H1 (cell line): ENCODE measurements at regions not wholly inside any gene's neighbourhood (a gene's known extent, or its start where the extent isn't known, plus 50 kb on each side); places are given as distances from the start of the nearest gene placed in this dataset.
A peak's percentile ranks its signal among the peaks of the same experiment; 100 is the strongest.

ENCODE experiments used
- CTCF ChIA-PET: fragments of 300-600 bp; sonication (Branson Sonifier 250); formaldehyde crosslinking; loops from one replicate; lab custom pipeline; 2021; ENCODE audit not compliant: partially characterized antibody; lab: Charles Lee
- POLR2A ChIA-PET: fragments of 300-600 bp; sonication (Branson Sonifier 250); formaldehyde crosslinking; loops from one replicate; lab custom pipeline; 2021; ENCODE audit warnings: inconsistent platforms; ENCODE audit not compliant: partially characterized antibody; lab: Charles Lee
- DNase-seq, 2 experiments: peaks; one replicate each; pipeline versions ENCODE4 v3.0.0 to v3.0.0-alpha.2; 2010 to 2022; ENCODE audit warnings: low spot score in 2 of 2, low read depth in 1 of 2, mixed read lengths in 1 of 2
- FAIRE-seq: peaks from 2 replicates; lab custom pipeline; 2011; peaks lifted over from hg19 to GRCh38; lab: Jason Lieb, UNC
- H2AFZ ChIP-seq: 2 replicates; pipeline ENCODE4 v1.8.1; 2012; ENCODE audit warnings: low read length, inconsistent platforms
- H2AK5ac ChIP-seq: 2 replicates; pipeline ENCODE4 v1.6.1; 2013; ENCODE audit warnings: low read depth, low read length
- H2BK120ac ChIP-seq: replicated peaks from 2 replicates; pipeline ENCODE3; 2013; ENCODE audit warnings: low read depth, low read length, inconsistent platforms
- H2BK12ac ChIP-seq: 2 replicates; pipeline ENCODE4 v1.6.1; 2013; ENCODE audit warnings: low read depth, low read length
- H2BK15ac ChIP-seq: 2 replicates; pipeline ENCODE4 v1.6.1; 2013; ENCODE audit warnings: low read length
- H2BK20ac ChIP-seq: 2 replicates; pipeline ENCODE4 v1.6.1; 2013; ENCODE audit warnings: low read length
- H2BK5ac ChIP-seq: 2 replicates; pipeline ENCODE4 v1.6.1; 2013; ENCODE audit warnings: low read depth, low read length
- H3K14ac ChIP-seq: 2 replicates; pipeline ENCODE4 v1.6.1; 2013; ENCODE audit warnings: inconsistent platforms; ENCODE audit not compliant: insufficient read length
- H3K18ac ChIP-seq: 2 replicates; pipeline ENCODE4 v1.6.1; 2013; ENCODE audit warnings: low read length; ENCODE audit errors: extremely low read depth
- H3K23ac ChIP-seq: 2 replicates; pipeline ENCODE4 v1.6.1; 2013; ENCODE audit warnings: inconsistent platforms; ENCODE audit not compliant: insufficient read length
- H3K23me2 ChIP-seq: 2 replicates; pipeline ENCODE4 v1.6.1; 2013; ENCODE audit warnings: low read depth, low read length
- H3K27ac ChIP-seq: 2 replicates; pipeline ENCODE4 v1.6.1; 2011; ENCODE audit warnings: low read depth, low read length, inconsistent platforms
- H3K27me3 ChIP-seq, 4 experiments: replicated peaks in 1 of 4; 1 replicate in 1 of 4; 2 replicates in 3 of 4; pipeline versions ENCODE4 v1.6.1 to v1.8.1; 2011 to 2013; ENCODE audit warnings: low read length in 3 of 4, mild to moderate bottlenecking in 3 of 4, inconsistent platforms in 2 of 4, mixed read lengths in 2 of 4, moderate library complexity in 1 of 4; ENCODE audit not compliant: control insufficient read depth in 3 of 4, insufficient read depth in 3 of 4; ENCODE audit errors: extremely low read depth in 1 of 4
- H3K36me3 ChIP-seq, 4 experiments: 2 replicates each; pipeline versions ENCODE4 v1.6.1 to v1.8.1; 2011 to 2013; ENCODE audit warnings: mild to moderate bottlenecking in 4 of 4, low read length in 3 of 4, moderate library complexity in 2 of 4, control low read depth in 1 of 4, inconsistent platforms in 1 of 4; ENCODE audit not compliant: insufficient read depth in 4 of 4, control insufficient read depth in 2 of 4
- H3K4ac ChIP-seq: replicated peaks from 2 replicates; pipeline ENCODE3; 2013; ENCODE audit warnings: low read length, low read depth, mixed read lengths, inconsistent platforms; ENCODE audit not compliant: insufficient read length
- H3K4me1 ChIP-seq, 4 experiments: replicated peaks in 1 of 4; 1 replicate in 1 of 4; 2 replicates in 3 of 4; pipeline versions ENCODE4 v1.6.1 to v1.8.1; 2011 to 2013; ENCODE audit warnings: low read length in 3 of 4, inconsistent platforms in 2 of 4, mixed read lengths in 1 of 4; ENCODE audit not compliant: insufficient read depth in 4 of 4, control insufficient read depth in 3 of 4
- H3K4me2 ChIP-seq, 2 experiments: 2 replicates each; pipeline versions ENCODE4 v1.6.1 to v1.8.1; 2011 to 2013; ENCODE audit warnings: low read depth in 2 of 2, low read length in 2 of 2, control low read depth in 1 of 2, inconsistent platforms in 1 of 2, mild to moderate bottlenecking in 1 of 2; ENCODE audit not compliant: insufficient read depth in 1 of 2
- H3K4me3 ChIP-seq, 4 experiments: fragments of 200-600, 300-600 bp in 1 of 4; sonication (generic), shearing (Covaris generic), sonication (Bioruptor Twin) in 1 of 4; 2 replicates each; pipeline versions ENCODE4 v1.5.1 to v1.8.1; 2011 to 2016; ENCODE audit warnings: low read length in 4 of 4, low read depth in 3 of 4, control low read depth in 2 of 4, inconsistent platforms in 2 of 4, mild to moderate bottlenecking in 2 of 4, mixed read lengths in 1 of 4, moderate library complexity in 1 of 4; ENCODE audit not compliant: insufficient read depth in 2 of 4; ENCODE audit errors: extremely low read depth in 1 of 4
- H3K56ac ChIP-seq: replicated peaks from 2 replicates; pipeline ENCODE3; 2013; ENCODE audit warnings: low read depth, mild to moderate bottlenecking, mixed read lengths, low read length, inconsistent platforms; ENCODE audit not compliant: insufficient read length
- H3K79me1 ChIP-seq: 2 replicates; pipeline ENCODE4 v1.6.1; 2013; ENCODE audit warnings: low read depth, low read length, control low read depth
- H3K79me2 ChIP-seq, 2 experiments: 2 replicates each; pipeline versions ENCODE4 v1.6.1 to v1.8.1; 2012 to 2013; ENCODE audit warnings: low read length in 2 of 2, mild to moderate bottlenecking in 2 of 2, inconsistent platforms in 1 of 2; ENCODE audit not compliant: insufficient read depth in 2 of 2, control insufficient read depth in 1 of 2
- H3K9ac ChIP-seq, 4 experiments: replicated peaks in 1 of 4; 1 replicate in 1 of 4; 2 replicates in 3 of 4; pipeline versions ENCODE4 v1.6.1 to v1.8.1; 2011 to 2013; ENCODE audit warnings: low read depth in 3 of 4, low read length in 3 of 4, control low read depth in 2 of 4, mild to moderate bottlenecking in 2 of 4, moderate library complexity in 2 of 4, inconsistent platforms in 1 of 4; ENCODE audit errors: extremely low read depth in 1 of 4
- H3K9me3 ChIP-seq, 2 experiments: 2 replicates each; pipeline versions ENCODE4 v1.6.1 to v1.8.1; 2012 to 2013; ENCODE audit warnings: mild to moderate bottlenecking in 2 of 2, moderate library complexity in 2 of 2, control low read depth in 1 of 2, inconsistent platforms in 1 of 2, low read depth in 1 of 2, low read length in 1 of 2, mixed read lengths in 1 of 2; ENCODE audit not compliant: insufficient read depth in 2 of 2
- H4K20me1 ChIP-seq, 2 experiments: replicated peaks in 1 of 2; 2 replicates each; pipeline versions ENCODE3 to v1.8.1; 2011 to 2013; ENCODE audit warnings: inconsistent platforms in 2 of 2, low read length in 2 of 2, mild to moderate bottlenecking in 1 of 2; ENCODE audit not compliant: insufficient read depth in 2 of 2, control insufficient read depth in 1 of 2
- H4K5ac ChIP-seq: 2 replicates; pipeline ENCODE4 v1.6.1; 2013; ENCODE audit warnings: low read length, low read depth, mixed read lengths, inconsistent platforms; ENCODE audit not compliant: insufficient read length
- H4K8ac ChIP-seq: 2 replicates; pipeline ENCODE4 v1.8.0; 2013; ENCODE audit warnings: mild to moderate bottlenecking, moderate library complexity, low read length, inconsistent platforms; ENCODE audit not compliant: insufficient read depth; ENCODE audit errors: extremely low read depth
- H4K91ac ChIP-seq: replicated peaks from 2 replicates; pipeline ENCODE3; 2013; ENCODE audit warnings: low read length, mixed read lengths, inconsistent platforms; ENCODE audit not compliant: insufficient read length
- CEBPB ChIP-seq: IDR thresholded peaks from 2 replicates; pipeline ENCODE4 v1.6.1; 2012; ENCODE audit warnings: low read depth, low read length
- SIX5 ChIP-seq: IDR thresholded peaks from 2 replicates; pipeline ENCODE4 v1.6.1; 2011; ENCODE audit warnings: mild to moderate bottlenecking, low read depth, low read length
- WGBS, 2 experiments: shearing (Covaris generic) in 1 of 2; methylation state at CpG; one replicate each; pipeline versions ENCODE4 v1.1.6 to v1.1.7; 2013 to 2015; ENCODE audit warnings: low lambda C conversion rate in 2 of 2, mixed read lengths in 2 of 2, inconsistent platforms in 1 of 2, low coverage in 1 of 2, missing lambda C conversion rate in 1 of 2; ENCODE audit not compliant: insufficient replicate concordance in 2 of 2, insufficient coverage in 1 of 2, insufficient read length in 1 of 2; ENCODE audit errors: extremely low coverage in 1 of 2, missing lambda C conversion rate in 1 of 2; 5-methylcytosine and 5-hydroxymethylcytosine counted together

DNA sequence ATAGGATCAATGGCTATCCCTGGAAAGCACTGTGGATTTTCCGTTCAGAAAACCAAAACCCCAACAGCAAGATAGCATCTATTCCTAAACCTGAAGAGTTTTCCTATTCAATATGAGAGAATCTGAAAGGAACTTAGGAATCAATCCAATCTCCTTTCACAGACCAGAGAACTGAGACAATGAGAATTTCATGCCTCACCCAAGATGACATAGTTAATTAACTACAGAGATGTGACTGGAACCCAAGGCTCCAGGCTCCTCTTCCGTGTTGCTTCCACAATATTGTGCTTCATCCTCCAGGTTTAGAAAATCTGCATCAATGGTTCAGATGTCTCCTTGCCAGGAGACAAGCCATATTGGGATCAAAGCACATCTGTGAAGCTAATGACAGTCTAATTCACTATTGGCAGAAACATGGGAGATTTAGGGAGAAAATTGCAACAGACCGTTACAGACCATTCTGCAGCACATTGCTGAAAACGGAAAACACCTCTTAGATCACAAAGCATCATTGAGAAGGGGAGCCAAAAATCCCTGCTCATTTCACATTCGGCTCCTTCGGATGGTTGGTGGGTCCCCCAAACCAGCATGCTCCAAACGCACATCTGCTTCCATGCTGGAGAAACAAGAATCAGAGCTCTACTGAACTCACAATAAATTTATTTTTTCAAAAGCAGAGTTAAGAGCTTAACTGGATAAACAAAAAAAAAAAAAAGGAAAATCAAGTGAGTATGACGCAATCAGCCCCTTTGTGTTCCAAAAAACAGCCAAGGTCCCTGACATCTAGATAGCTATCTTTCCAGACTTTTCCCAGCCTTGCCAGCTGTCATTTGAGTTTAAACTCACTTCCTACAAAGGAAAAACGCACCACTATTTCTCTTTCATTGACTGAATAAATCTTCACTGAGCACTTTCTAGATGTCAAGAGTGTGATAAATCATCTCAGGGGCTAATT lies 290.3 kb downstream of the C1D start:
- Histone ChIP-seq H3K27ac (no peak overlapping the region), H3K9me3 (no peaks in the 10 kb centered on the region), H2BK120ac (no peak overlapping the region), H3K36me3 (no peaks in the 10 kb centered on the region), H3K79me2 (no peaks in the 10 kb centered on the region), H3K14ac (no peak overlapping the region), H4K5ac (no peak overlapping the region), H4K20me1 (no peaks in the 10 kb centered on the region), H3K79me1 (no peaks in the 10 kb centered on the region), H4K91ac (no peak overlapping the region), H3K9ac (no peak overlapping the region), H2BK15ac (no peak overlapping the region), H3K18ac (no peak overlapping the region), H3K4ac (no peak overlapping the region), H2BK12ac (no peak overlapping the region), H3K4me1 (no peaks in the 10 kb centered on the region), H2BK20ac (no peak overlapping the region), H3K23me2 (no peaks in the 10 kb centered on the region), H3K27me3 (no peaks in the 10 kb centered on the region), H2AK5ac (no peak overlapping the region), H3K56ac (no peak overlapping the region), H2BK5ac (no peak overlapping the region), H4K8ac (no peak overlapping the region), H3K4me3 (no peak overlapping the region), H2AFZ (no peak overlapping the region), H3K4me2 (no peak overlapping the region), H3K23ac (no peak overlapping the region)
- CTCF ChIA-PET = interaction anchor here (0.7 kb wide), 1 partner anchor 13 kb away, joined by 3 read pairs; no protein-coding TSS in a partner anchor
- POLR2A ChIA-PET = interaction anchor here (0.7 kb wide), 1 partner anchor 11 kb away, joined by 4 read pairs; no protein-coding TSS in a partner anchor
- DNase-seq (no peak), FAIRE-seq (no peak)
- WGBS, 2 experiments = 83% methylated on average over 9 of the region's 9 CpGs; no CpG with 5 or more reads in 1 of the 2 experiments
- TF ChIP-seq CEBPB = peak; percentile 94
- TF ChIP-seq SIX5 = no peak
